ENCODE measurements at regions not wholly inside any gene's neighbourhood (a gene's known extent, or its start where the extent isn't known, plus 50 kb on each side); places are given as distances from the start of the nearest gene placed in this dataset.

GRCh38 chr2:59824314-59824713 lies 729.1 kb downstream of the BCL11A start:
- TF ChIP-seq POLR2A (IDR thresholded peaks at IDR 0.05; ENCODE audit: low read length) (no peak), GATA1 (IDR thresholded peaks at IDR 0.05; ENCODE audit: low read depth, low read length) (no peak)
